GM19455 (cell line): ENCODE measurements at regions not wholly inside any gene's neighbourhood (a gene's known extent, or its start where the extent isn't known, plus 50 kb on each side); places are given as distances from the start of the nearest gene placed in this dataset.
"Not testable (repeated sequence)": the region's sequence is repeated elsewhere in the genome, so short reads cannot be mapped to it uniquely, and the experiment has no call there.

Experiments
- ATAC-seq: cut with Tn5 transposase; IDR thresholded peaks from one replicate; pipeline ENCODE4 v1.9.1; 2021; ENCODE audit not compliant: unreplicated experiment

DNA sequence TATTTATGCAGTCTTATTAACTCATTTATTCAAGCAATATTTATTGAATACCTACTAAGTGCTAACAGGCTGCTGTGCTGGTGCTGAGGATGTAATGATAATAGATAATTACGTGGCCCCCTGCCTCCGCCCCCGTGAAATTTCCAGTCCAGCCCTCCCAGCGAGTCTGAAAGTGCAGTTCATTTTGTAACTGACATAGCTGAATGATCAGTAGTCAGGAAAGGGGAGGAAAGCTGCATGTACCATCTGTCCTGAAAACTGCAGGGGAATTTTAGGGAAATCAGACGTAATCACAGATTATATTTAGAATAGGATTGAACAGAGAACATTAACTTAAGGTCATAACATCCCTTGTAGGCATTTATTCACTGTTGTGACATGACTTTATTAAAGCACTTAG is 736.8 kb downstream of the MCTP2 start:
- ATAC-seq = no peak

DNA sequence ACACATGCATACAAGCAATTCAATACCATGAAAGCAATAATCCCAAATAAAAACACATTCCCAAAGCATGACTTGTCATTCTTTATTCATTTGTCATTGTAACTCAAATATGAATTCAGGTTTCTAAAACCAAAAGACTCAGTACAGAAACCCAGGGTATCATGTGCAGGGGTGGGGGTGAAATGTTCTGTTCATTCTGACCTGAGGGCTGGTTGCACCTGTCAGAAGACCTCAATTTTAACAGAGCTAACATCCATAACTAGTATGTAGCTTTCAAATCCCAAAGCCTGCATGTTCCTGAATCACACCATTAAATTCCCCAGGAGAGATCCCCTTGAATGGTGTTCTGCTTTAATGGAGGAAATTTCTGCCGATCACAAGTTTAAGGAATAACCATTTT is 738.7 kb downstream of the MCTP2 start:
- ATAC-seq = no peak

DNA sequence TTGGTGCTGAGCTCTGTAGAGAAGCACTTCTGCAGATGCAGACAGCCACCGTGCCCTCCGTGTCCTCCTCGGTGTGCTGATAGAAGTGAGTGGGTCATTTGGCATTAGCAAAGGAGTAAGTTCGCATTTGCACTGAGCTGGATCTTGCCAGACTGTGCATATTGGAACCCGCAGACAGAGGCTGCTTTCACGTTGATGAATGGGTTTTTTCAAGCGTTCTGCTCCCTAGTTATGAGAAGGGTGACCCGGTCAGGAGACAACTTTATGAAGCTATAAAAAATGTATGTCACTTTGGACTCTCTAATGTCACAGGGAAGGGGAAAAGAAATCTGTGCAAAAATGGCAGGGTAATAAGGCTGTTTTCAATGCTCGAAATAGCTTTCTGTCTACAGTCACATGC is 739.4 kb downstream of the MCTP2 start:
- ATAC-seq = no peak

DNA sequence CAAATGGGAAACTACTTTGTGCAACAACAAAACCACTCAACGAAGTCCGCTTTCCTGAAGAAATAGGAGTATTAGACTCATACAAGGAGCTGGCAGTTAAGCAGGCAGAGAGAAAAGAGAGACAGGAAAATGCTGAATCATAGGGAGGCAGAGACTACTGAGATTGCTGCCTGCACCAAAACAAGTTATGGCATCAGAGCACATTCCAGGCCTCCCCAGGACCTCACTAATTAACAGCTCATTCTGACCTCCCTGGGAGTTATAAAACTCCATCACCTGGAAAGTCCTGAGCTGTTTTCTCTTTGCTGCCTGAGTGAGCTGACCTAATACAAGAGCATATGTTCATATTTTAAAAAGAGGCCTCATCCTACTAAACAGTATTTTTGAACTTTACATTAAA is 741.0 kb downstream of the MCTP2 start:
- no peak for ATAC-seq

DNA sequence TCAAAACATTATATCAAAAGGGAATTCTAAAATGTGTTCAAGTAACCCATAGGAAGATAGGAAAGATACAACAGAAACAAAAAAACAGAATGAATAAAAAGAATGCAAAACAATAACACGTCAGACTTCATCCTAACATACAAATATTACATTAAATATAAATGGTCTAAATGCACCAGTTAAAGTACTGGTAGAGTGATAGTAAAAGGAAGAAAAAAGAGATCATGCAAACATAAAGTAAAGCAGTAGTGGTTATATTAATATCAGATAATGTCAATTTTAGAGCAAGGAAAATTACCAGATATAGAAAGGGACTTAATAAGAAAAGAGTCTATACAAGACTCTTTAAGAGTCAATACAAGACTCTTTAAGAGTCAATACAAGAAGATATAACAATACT is 755.7 kb downstream of the MCTP2 start:
- no peak for ATAC-seq

DNA sequence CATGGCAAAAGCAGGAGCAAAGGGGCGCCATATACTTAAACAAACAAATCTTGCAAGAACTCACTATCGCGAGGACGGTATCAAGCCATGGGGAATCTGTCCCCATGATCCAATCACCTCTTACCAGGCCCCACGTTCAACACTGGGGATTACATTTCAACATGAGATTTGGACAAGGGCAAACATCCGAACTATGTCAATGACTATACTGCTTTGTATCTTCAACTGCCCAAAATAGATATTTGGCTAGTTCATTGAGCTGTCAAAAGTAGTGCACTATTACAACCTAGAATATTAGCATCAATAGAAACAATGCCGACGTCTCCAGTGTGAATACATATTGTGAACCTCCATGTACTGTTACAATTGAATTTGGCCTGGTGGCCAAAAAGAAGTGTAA is 760.4 kb downstream of the MCTP2 start:
- no peak for ATAC-seq

DNA sequence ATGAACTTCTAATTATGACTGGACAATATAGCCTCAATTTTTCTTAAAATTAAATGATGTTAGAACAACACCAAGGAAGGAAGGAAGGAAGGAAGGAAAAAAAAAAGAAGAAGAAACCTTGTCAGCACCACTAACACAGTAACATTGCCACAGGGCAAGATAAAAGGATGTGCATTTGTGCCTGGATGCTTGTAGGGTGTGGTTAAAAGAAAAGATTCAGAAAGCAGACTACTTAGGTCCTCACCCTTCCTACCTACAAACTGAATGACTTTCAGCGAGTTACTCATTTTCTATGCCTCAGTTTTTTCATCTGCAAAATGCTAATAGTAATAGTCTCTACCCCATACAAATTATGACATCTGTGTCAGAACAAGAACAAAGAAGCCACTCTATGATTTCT is 778.3 kb downstream of the MCTP2 start:
- no peak for ATAC-seq

DNA sequence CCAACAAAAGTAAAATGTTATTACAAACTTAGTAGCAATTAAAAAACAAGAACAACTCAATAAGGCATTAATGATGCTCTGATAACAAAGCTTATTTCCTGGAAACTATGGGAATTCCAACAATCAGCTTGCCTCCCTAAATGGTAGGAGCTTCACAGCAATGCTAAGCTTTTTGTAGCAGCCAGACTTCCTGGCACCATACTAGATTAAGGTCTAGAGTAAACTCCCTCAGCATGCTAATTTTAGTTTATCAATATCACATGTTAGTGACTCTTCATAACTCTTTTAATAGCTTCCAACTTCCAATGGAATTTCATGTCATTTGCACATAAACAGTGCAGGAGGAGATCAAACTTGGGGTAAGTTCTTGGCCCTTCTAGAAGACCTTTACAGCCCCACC is 782.0 kb downstream of the MCTP2 start:
- ATAC-seq = no peak

DNA sequence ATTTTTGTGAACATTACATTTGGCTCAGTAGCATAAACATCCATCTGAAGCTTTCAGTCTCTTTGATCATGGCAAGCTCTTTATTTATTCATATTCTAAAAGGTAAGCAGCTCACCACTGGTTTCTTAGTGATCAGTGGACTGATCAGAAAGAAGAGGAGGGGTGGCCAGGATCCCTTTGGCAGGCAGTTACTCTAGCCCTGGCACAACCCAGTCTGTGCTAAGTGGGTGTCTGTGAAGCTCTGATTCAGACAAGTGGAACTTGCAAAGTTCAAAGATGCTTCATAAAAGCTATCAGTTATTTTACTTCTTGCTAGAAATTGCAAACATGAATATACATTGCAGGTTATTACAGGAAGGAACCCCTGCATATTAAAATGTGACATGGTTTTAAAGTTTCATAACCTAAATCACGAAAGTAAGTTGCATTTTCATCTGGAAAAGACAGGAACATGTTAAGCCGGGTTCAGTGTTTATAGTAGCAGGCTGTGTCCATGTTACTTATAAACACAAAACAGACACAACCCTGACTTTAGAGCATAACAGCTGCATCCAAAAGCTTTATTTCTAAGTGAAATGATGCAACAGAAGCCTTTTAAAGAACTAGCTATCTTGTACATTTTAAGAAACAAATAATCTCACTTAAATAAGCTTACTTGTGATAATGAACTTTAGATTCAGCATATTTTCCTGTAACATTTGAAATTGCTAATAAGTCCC is 785.3 kb downstream of the MCTP2 start:
- ATAC-seq = no peak

DNA sequence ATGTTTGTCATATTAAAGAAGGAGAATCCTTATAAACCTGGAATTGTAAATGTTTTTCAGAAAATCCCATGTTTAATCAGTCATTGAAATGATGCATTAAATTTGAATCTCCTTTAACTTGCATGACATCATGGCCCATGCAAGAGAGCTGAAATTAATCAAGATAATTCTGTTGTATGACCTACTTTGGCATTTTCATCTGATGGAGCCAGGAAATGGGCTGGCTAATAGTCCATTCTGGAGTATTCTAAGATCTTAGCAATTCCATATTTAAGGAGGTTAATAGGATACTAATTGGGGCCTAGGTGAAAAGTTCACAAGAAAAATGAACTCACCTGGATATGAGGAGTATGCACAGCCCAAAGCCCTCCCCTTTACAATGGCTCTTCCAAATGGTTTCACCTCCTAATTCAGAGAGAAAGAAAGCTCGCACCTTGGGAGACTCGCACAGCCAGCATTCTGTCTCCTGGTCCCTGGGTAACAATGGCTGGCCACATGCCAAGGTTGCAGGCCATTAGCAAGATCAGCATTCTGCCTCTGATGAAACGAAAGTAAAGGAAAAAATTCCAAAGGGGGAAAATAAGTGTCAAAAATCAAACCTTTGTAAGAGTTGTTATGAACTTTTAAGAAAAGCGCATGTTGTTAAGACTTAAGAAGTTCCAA is 786.4 kb downstream of the MCTP2 start:
- ATAC-seq = no peak

DNA sequence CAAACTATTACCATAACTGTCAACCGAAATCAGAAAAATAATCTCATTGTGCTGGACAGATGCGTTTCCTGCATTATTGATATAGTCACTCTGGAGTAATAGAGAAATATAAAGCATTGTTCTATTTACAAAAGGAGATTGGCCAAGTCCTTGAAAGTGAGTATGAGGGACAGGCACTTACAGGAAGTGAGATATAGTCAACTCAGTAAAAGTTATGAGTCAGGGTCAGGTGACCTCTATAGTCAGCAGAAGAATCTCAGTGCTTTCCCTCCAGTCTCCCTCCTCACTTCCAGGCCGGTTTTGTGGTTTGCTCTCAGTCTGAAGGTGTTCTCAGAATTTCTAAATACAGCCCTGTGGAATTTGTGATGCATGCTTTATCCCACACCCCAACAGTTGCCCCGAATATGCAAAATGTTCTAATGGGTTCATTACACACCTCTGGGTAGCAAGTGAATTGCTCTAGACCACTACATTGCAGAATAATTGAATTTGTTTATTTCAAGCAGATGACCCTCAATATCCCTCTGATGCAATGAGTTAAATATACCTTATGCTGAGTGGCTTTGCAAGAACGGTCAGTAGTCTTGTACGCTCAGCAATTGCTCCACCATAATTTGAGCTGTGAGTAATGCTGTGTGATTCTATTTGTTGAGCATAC is 787.7 kb downstream of the MCTP2 start:
- no peak for ATAC-seq

DNA sequence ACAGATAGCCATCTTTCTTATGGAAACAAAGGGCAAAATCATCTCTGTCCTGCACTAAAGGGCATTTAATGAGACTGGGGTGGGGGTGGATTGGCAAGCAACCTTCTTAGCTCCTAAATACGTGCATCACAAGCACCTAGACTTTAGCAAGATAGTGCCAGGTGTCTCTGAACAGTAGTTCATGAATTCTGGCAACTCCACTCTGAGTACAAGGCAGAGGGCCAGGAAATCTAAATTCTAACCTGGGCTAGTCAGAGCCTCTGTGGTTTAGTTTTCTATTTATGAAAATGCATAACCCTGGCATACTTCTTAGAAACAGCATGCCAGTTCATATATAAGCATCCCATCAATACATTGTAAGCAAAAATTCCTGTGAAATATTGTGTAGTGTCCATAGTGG is 788.5 kb downstream of the MCTP2 start:
- no peak for ATAC-seq

DNA sequence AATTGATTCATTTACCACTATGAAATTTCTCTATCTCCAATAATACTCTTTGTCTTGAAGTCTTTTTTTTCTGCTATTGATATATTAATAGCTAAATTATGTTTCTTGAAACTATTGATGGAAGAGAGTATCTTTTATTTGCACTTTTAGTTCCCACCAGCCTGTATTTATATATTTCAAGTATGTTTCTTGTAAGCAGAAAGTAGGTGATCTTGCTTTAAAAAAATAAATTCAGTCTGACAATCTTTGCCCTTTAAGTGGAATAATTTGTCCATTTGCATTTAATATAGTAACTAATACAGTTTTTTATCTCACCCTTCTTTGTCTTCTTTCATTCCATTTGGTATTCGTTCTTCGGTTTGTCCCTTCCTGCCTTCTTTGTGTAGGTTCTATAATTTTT is 790.5 kb downstream of the MCTP2 start:
- ATAC-seq = no peak

DNA sequence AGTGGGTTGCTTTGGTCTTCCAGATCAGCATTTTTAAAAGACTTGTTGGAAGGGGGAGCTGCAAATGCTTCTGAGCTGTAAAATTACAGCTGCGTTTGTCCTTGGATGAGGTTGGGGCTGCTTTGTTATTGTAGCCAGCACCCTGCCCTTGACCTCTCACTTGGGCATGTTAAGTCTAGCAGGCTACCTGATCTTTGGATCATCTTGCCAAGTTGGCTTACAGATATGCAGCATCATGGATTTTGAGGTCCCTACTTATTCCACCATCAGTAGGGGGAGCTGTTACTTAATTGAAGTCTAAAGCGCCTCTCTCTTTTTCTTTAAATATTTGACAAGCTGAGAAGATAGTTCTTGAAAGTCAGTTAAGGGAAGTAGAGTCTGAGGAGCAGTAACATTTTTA is 793.0 kb downstream of the MCTP2 start:
- ATAC-seq = no peak

DNA sequence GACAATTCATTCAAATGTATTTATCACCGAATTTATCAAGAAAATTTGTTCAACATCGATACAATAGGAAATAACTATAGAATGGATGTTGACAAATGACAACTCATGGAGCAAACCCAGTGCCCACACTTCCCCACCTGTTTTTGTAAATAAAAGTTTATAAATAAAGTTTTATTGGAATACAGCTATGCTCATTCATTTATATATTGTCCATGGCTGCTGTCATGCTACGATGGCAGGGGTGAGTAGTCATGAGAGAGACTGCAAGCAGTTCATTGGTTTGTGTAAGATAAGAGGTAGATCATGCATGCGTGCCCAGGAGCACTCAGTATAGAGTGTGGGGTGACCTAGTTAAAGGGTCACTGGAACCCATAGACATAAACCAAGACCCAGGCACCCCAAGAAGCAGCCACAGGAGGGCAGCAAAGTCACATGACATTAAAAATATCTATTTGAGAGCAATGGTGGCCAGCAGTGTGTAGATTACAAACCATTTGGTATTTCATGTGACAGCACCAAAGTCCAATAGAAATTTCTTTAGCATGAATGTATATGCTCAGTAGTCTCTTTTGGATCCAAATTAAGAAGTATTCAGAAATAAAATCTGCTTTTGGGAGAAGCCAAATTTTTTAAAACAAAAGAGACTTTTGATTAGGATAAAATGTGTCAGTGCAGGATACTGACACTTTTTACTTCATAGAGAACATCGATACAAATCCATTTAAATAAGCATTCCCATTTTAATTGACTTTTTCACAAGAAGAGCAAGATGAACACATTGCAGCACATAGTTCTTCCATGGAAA is 794.8 kb downstream of the MCTP2 start:
- no peak for ATAC-seq

DNA sequence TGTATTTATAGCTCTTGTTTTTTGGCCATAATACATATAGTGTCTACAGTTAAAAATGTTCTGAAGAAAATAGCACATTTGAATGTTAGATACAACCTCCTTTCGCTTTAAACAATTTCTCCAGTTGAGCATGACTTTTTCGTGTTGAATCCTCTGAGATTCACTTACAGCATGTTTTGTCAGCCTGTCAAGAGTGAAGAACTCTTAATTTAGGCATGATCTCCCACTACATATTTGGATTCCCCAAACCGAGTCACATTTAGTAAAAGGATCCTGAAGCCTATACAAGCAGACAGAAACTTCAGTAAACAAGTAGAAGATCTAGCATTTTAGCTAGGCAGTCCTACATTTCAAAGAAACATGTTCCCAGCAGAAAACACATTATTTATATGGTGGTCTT is 796.6 kb downstream of the MCTP2 start:
- no peak for ATAC-seq

DNA sequence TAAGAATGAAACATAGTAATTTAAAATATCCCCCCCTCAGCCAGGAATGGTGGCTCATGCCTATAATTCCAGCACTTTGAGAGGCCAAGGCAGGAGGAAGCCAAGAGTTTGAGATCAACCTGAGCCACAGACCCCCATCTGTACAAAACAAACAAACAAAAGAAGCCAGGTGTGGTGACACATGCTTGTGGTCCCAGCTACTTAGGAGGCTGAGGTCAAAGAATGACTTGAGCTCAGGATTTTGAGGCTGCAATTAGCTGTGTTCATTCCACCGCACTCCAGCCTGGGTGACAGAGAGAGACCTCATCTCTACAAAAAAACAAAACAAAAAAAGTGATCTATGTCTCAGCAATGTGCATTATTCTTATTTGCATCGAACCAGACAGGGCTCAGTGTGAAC is 800.8 kb downstream of the MCTP2 start:
- no peak for ATAC-seq

DNA sequence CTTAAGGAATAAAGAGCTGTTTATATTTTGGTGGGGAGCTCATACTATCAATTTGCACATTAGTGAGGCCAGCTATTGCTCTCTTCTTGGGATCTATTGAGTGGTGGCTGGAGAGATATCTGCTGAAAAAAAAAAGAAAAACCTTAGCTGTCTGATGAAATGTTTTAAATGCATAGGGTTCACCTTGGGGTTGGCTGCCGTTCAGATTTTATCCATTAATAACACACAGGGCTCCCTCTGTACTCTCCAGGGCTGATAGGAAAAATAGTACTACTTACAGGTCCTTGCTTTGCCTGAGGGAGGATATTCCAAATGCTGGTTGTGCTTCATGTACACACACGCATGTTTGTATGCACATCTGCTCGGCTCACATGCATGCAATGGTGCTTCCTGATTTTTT is 803.7 kb downstream of the MCTP2 start:
- ATAC-seq = no peak

DNA sequence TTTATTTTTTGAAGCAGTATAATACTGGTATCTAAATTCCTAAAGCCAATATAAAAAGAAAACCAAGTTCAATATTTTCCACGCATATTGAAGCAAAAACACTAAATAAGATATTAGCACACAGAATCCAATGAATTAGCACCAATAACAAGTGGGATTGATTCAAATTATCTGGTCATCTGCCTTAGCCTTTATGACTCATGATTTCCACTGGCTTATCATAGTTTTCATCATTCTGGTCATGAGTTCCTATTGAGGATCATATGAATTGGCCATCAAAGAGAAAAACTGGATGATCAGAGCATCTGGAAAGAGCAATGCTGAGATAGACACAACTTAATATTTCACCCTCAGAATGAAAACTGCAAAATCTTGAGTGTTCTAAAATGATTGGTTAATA is 809.9 kb downstream of the MCTP2 start:
- ATAC-seq = no peak

DNA sequence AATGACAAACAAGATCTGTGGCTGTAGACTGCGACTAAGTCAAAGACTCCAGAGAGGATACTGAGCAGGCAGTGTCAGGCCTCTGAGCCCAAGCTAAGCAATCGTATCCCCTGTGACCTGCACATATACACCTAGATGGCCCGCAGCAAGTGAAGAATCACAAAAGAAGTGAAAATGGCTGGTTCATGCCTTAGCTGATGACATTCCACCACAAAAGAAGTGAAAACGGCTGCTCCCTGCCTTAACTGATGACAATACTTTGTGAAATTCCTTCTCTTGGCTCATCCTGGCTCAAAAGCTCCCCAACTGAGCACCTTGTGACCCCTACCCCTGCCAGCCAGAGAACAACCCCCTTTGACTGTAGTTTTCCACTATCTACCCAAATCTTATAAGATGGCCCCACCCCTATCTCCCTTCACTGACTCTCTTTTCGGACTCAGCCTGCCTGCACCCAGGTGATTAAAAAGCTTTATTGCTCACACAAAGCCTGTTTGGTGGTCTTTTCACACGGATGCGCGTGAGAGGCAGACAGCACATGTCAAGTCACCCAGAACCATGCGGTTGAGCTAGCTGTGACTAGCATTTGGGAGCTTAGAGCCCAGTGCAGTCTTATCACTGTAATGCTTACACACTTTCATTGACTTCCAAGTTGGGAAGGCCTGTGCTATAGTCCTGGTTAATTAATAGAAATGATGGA is 812.0 kb downstream of the MCTP2 start:
- ATAC-seq = not testable (repeated sequence)

DNA sequence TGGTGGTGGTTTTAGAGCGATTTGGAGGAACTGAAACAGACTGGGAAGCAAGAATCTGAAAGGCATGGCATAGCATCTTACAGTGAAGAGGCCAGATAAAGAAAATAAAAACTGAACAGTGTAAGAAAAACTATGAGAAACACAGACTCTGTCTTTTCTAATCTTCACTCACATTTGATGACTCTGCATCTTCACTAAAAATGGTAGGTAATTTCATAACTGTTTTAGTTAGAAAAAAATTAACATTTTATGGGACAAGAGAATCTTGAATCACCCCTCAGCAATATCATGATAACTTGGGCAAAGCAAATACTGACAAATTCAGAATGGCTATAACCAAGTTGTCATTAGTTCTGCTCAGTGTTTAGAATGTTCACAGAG is 812.6 kb downstream of the MCTP2 start:
- ATAC-seq = no peak
